Suprapubic skin (tissue), 4 donors: ENCODE measurements at regions not wholly inside any gene's neighbourhood (a gene's known extent, or its start where the extent isn't known, plus 50 kb on each side); places are given as distances from the start of the nearest gene placed in this dataset.

Experiments used
- DNase-seq, 2 donors: peaks; one replicate each; pipeline ENCODE4 v3.0.0-alpha.2; 2019; ENCODE audit warnings: low spot score in 2 of 2
- H3K27ac ChIP-seq: fragments of 200-600 bp; sonication (generic); one replicate; pipeline ENCODE4 v1.5.1; 2019
- H3K27me3 ChIP-seq: fragments of 200-600 bp; sonication (generic); one replicate; pipeline ENCODE4 v1.5.1; 2019
- H3K36me3 ChIP-seq: fragments of 200-600 bp; sonication (generic); one replicate; pipeline ENCODE4 v1.5.1; 2019
- H3K4me1 ChIP-seq: fragments of 200-600 bp; sonication (generic); one replicate; pipeline ENCODE4 v1.5.1; 2019
- H3K4me3 ChIP-seq: fragments of 200-600 bp; sonication (generic); one replicate; pipeline ENCODE4 v1.5.1; 2019; ENCODE audit warnings: mild to moderate bottlenecking
- H3K9me3 ChIP-seq: fragments of 200-600 bp; sonication (generic); one replicate; pipeline ENCODE4 v1.5.1; 2019
- EP300 ChIP-seq: sonication (generic); formaldehyde crosslinking; IDR thresholded peaks from one replicate; pipeline ENCODE4 v1.6.1; 2017; ENCODE audit warnings: antibody characterized with exemption
- POLR2A ChIP-seq, 2 donors: fragments of 450-650 bp; IDR thresholded peaks; one replicate each; pipeline ENCODE4 v1.6.1; 2017; ENCODE audit warnings: antibody characterized with exemption in 2 of 2, mild to moderate bottlenecking in 2 of 2, moderate library complexity in 2 of 2
- POLR2AphosphoS5 ChIP-seq, 3 donors: sonication (generic); formaldehyde crosslinking; IDR thresholded peaks; one replicate each; pipeline ENCODE4 v1.6.1; 2017; ENCODE audit warnings: antibody characterized with exemption in 3 of 3
- whole genome bisulfite sequencing: methylation state at CpG from one replicate; pipeline ENCODE4 v1.1.5; 2018; 5-methylcytosine and 5-hydroxymethylcytosine counted together
- TF ChIP-seq, protein P1 (sequence below), 2 donors: fragments of 200-600 bp in 1 of 2; fragments of 450-650 bp in 1 of 2; sonication (generic) in 1 of 2; IDR thresholded peaks; one replicate each; pipeline ENCODE4 v1.5.1; 2016 to 2019; ENCODE audit warnings: antibody characterized with exemption in 2 of 2, mild to moderate bottlenecking in 1 of 2, moderate library complexity in 1 of 2

DNA sequence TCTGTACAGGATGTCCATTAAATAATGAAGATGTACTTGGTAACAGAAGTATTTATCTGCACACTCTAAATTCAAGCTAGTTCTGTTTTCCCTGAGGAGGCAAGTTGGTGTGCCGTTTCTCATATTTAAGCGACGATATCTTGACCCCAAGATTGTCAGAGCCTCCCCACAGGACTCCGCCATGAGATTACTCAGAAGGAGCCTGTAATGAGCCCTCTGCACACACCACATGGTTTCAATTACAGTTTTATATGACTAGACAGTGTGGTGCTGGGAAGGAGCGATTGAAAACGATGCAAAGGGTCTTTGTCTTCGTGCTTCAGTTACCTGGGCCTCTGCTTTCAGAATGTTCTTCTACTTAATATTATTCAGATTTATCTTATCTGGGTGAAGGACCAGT is 840.4 kb upstream of the WWC1 start:
- no peaks in the 10 kb centered on the region for H3K27me3 ChIP-seq
- no peak overlapping the region for H3K4me3 ChIP-seq
- H3K9me3 ChIP-seq = no peaks in the 10 kb centered on the region
- TF ChIP-seq POLR2AphosphoS5 (IDR thresholded peaks at IDR 0.05) = no peak
- TF ChIP-seq, protein P1, sequence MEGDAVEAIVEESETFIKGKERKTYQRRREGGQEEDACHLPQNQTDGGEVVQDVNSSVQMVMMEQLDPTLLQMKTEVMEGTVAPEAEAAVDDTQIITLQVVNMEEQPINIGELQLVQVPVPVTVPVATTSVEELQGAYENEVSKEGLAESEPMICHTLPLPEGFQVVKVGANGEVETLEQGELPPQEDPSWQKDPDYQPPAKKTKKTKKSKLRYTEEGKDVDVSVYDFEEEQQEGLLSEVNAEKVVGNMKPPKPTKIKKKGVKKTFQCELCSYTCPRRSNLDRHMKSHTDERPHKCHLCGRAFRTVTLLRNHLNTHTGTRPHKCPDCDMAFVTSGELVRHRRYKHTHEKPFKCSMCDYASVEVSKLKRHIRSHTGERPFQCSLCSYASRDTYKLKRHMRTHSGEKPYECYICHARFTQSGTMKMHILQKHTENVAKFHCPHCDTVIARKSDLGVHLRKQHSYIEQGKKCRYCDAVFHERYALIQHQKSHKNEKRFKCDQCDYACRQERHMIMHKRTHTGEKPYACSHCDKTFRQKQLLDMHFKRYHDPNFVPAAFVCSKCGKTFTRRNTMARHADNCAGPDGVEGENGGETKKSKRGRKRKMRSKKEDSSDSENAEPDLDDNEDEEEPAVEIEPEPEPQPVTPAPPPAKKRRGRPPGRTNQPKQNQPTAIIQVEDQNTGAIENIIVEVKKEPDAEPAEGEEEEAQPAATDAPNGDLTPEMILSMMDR (IDR thresholded peaks at IDR 0.05) = no peak
- TF ChIP-seq POLR2A (IDR thresholded peaks at IDR 0.05) = no peak
- TF ChIP-seq EP300 = no peak
- DNase-seq = no peak
- WGBS = 60% methylated on average over 7 of the region's 7 CpGs
- no peaks in the 10 kb centered on the region for H3K36me3 ChIP-seq
- no peaks in the 10 kb centered on the region for H3K4me1 ChIP-seq
- no peak overlapping the region for H3K27ac ChIP-seq

DNA sequence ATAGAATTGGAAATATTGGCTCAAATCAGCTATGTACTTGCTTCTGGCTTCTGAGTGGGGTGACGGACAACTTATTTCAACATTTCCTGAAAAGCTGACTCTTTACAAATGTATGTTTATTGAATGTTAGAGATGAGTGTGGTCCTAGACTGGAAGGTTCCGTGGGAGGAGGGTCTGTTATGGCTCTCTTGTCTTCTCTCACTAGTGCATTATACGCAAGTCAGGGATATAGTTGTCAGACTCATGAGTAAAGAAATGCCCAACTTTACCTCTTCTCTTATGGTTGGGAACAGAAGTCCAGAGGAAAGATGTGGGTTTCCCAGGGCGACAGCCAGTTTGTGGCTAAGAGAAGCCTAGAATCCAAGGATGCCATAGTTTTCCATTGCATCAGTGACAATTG is 839.3 kb upstream of the WWC1 start:
- no peak overlapping the region for H3K4me3 ChIP-seq
- H3K4me1 ChIP-seq = no peaks in the 10 kb centered on the region
- TF ChIP-seq, protein P1 (IDR thresholded peaks at IDR 0.05) = no peak
- TF ChIP-seq EP300 (no peak), POLR2AphosphoS5 (IDR thresholded peaks at IDR 0.05) (no peak), POLR2A (IDR thresholded peaks at IDR 0.05) (no peak)
- H3K9me3 ChIP-seq = no peaks in the 10 kb centered on the region
- no peaks in the 10 kb centered on the region for H3K36me3 ChIP-seq
- H3K27ac ChIP-seq = no peak overlapping the region
- 90% methylated on average over 4 of the region's 4 CpGs for WGBS
- no peak for DNase-seq
- no peaks in the 10 kb centered on the region for H3K27me3 ChIP-seq

DNA sequence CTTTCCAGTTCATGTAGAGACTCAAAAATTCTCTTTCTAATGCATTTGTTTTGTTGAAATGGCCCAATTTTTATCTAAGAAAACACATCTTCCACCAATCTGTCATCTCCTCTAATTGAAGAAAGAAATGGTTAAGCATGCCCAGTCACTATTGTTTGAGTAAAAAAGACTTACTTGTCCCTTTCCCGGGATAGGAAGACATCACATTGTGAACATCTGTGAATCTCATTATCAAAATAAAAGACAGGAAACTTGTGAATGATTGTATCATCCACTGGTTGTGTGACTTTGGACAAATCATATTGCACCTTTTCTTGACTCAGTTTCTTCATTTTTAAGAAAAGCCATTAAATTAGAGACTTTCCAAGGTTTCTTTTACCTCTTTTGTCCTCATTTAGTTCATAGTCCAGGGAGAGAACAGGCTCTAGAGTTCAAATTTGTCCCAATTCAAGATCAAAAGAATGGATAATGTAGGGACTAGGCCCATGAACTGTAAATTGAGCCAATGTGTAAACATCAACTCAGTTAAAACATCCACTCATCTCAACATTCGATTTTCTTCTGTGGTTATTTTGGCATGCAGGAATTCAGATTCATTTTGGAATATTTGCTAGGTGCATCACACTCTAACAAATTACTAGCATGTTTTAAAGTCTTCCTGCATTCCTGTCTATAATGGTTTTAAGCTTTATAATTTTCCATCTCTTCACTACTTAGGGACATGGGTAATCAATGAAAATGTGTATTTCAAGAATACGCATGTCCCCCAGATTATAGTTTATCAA is 838.0 kb upstream of the WWC1 start:
- no peaks in the 10 kb centered on the region for H3K36me3 ChIP-seq
- TF ChIP-seq POLR2AphosphoS5 (IDR thresholded peaks at IDR 0.05) (no peak), POLR2A (IDR thresholded peaks at IDR 0.05) (no peak), EP300 (no peak)
- TF ChIP-seq, protein P1 (IDR thresholded peaks at IDR 0.05) = no peak
- H3K27ac ChIP-seq = no peak overlapping the region
- no peak overlapping the region for H3K4me3 ChIP-seq
- WGBS = 73% methylated on average over 3 of the region's 3 CpGs
- H3K27me3 ChIP-seq = no peaks in the 10 kb centered on the region
- no peaks in the 10 kb centered on the region for H3K4me1 ChIP-seq
- H3K9me3 ChIP-seq = no peaks in the 10 kb centered on the region
- no peak for DNase-seq

- H3K9me3 ChIP-seq = no peaks in the 10 kb centered on the region
- H3K27me3 ChIP-seq = no peaks in the 10 kb centered on the region
- TF ChIP-seq, protein P1 (IDR thresholded peaks at IDR 0.05) = no peak
- TF ChIP-seq POLR2AphosphoS5 (IDR thresholded peaks at IDR 0.05) = no peak
- TF ChIP-seq POLR2A (IDR thresholded peaks at IDR 0.05) = no peak
- TF ChIP-seq EP300 = no peak
- H3K4me1 ChIP-seq = no peaks in the 10 kb centered on the region
- no peaks in the 10 kb centered on the region for H3K36me3 ChIP-seq
- H3K4me3 ChIP-seq = no peak overlapping the region
- WGBS = 84% methylated on average over 4 of the region's 4 CpGs
- H3K27ac ChIP-seq = no peak overlapping the region
- no peak for DNase-seq
Measured at GRCh38 chr5:167458412-167458811, 833.0 kb upstream of the WWC1 start.

- no peaks in the 10 kb centered on the region for H3K36me3 ChIP-seq
- DNase-seq = no peak
- TF ChIP-seq POLR2AphosphoS5 (IDR thresholded peaks at IDR 0.05) (no peak), POLR2A (IDR thresholded peaks at IDR 0.05) (no peak), EP300 (no peak)
- TF ChIP-seq, protein P1 (IDR thresholded peaks at IDR 0.05) = no peak
- no peaks in the 10 kb centered on the region for H3K4me1 ChIP-seq
- H3K27ac ChIP-seq = no peak overlapping the region
- no peaks in the 10 kb centered on the region for H3K27me3 ChIP-seq
- no peaks in the 10 kb centered on the region for H3K9me3 ChIP-seq
- H3K4me3 ChIP-seq = no peak overlapping the region
- WGBS = 63% methylated on average over 4 of the region's 4 CpGs
Measured at GRCh38 chr5:167460449-167461020, 830.9 kb upstream of the WWC1 start.
